ENCODE measurements at regions not wholly inside any gene's neighbourhood (a gene's known extent, or its start where the extent isn't known, plus 50 kb on each side); places are given as distances from the start of the nearest gene placed in this dataset.

DNA sequence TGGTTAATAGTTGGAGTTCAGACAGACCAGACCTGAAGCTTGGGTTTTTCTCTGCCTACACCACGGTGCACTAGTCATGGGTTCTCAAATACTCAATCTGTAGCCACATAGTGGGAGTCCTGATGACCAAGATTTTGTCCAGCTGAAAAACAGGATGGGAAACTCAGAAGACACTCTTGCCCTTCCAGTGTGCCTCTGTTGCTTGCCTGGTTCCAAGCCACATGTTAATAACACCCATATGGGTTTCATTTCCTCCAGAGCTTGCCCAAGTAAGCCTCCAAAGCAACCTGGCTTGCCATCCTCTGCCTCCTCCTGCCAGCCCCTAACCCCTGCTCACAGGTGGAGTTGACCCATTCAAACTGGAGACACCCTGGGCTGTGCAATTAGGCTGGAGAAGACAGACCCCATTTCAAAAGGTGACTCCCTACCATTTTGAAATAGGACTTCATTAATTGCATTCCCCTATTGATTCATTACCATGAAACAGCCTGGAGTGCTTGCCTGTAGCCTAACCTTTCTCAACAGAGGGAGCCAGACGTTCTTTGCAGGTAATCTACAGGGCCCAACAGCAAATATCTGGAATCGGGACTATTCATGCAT is 108.0 kb upstream of the HABP2 start:
- no peak for DNase-seq

DNA sequence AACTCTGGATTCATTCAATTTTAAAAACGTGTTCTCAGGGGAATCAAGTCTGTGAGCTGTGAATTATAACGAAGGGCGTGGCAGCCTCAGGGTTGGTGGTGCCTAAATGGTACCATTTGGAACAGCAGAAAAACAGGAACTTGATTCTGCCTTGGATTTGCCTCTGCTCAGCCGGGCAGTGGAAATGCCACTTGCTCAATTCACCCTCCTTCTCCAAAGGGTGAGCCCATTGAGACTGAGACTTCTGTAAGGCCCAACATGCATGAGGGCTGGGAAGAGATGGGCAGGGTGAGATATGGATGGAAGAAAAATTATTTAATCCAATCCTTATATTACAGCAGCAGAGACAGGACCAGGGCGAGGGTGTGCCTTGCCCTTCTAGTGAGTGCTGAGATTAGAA is 107.1 kb upstream of the HABP2 start:
- DNase-seq, result no peak

DNA sequence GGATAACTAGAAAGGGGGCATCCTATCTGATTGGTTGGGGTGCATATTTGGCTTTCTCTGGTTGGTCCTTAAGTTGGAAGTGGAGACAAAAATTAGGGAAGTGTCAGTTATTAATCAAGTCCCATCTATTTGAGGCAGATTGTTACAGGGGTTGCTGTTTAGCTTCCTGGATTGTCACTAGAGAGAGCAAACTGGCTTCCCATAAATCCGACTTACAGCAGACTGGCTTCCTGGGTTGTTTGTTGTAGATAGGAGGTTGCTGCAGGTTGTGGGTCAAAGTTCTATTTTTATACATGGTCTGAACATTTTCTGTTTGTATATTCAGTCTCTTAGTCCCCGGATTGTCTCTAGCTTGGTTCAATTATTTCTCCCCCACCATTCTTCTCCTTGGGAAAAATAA is 106.1 kb upstream of the HABP2 start:
- DNase-seq, result no peak

DNA sequence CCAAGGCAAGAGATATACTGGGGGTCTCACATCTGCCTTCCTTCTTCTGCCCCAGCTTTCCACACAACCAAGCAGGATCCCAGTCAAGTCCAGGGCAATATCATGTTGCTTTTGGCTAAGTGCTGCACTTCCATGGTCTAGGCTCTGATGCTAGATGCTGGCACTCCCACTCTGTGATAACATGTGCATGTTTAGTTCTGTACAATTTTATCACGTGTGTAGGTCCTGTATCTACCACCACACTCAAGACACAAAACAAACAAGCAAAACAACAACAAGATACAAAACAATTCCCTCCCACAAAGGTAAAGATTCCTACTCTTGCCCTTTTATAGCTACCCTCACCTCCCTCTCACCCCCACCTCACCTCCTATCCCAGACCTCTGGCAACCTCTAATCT is 105.6 kb upstream of the HABP2 start:
- no peak for DNase-seq

DNA sequence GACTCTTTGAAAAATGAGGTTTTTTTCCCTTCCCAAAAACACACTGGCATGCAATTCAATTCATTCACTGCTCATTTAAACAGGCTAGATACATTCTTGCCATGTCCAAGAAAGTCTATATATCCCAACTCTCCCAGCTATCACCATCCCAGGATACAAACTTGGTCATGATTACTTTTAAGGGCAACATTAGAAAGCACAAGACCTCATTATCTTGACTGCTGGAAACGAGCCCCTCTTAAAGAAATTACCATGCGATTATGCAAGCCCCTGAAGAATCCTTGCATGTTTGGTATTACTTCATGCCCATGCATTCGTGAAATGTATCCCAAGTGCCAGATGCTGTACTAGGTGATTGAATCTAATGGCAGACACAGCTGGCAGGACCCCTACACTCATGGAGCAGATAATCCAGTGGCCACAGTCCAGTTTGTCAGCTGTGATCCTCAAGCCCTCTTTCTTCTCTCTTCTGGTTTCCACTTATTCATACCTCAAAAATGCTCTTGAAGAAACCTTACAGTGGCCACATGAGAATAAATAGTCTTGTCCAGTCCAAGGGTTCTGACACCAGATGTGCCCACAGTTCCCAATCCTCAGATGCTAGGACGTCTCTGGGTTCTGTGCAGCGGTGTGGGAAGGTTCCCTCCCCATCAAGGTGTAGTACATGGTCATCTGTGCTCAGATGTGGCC is 103.7 kb upstream of the HABP2 start:
- DNase-seq, result no peak

DNA sequence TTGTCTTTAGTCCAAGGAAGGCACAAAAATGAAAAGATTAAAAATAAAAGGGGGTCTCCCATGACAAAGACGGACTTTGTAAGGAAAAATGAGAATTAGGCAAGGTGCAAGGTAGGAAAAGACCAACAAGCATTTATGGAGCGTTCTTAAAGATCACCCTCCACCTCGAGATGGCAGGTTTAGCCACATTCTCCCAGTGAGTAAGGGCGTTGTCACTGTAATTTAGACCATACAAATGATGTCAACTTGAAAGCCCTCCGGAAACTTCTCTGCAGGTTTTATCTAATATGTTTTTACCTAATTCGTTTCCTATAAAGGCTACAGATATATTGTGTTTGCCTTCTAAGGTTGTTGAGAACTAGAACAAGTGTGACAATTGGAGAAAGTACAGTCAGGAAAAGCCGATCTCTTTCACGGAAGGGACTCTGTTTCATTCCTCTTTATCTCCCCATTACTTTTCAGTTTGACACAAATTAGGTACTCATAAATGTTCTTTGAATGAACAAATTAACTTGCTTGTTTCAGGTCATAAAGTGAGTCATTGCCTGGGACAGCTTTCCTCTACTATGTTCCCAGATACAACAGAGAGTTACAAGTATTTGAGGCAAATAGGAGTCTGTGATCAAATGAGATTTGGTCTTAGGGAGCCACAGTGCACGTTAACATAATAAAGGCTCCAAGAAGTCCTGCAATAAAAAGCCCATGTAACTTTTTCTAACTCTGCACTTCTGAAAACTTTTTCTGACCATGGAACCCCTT is 102.6 kb upstream of the HABP2 start:
- no peak for DNase-seq

DNA sequence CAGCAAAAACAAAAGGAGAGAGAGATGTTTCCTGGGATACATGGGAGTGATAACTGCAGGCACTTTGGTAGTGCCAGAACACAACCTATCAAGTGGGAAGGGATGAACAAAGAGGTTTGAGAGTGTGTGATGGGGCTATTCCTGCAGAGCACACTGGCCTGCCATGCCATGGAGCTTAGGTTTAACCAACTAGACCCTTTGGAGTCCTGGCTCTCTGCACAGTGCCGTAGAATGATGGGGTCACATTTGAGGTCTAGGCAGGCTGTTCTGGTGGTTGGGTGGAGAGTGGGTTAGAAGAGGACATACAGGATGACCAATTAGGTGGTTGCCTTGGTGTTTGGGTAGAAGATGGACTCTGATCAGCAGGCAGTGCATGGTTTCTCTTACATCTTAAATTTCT is 101.9 kb upstream of the HABP2 start:
- DNase-seq, result no peak

DNA sequence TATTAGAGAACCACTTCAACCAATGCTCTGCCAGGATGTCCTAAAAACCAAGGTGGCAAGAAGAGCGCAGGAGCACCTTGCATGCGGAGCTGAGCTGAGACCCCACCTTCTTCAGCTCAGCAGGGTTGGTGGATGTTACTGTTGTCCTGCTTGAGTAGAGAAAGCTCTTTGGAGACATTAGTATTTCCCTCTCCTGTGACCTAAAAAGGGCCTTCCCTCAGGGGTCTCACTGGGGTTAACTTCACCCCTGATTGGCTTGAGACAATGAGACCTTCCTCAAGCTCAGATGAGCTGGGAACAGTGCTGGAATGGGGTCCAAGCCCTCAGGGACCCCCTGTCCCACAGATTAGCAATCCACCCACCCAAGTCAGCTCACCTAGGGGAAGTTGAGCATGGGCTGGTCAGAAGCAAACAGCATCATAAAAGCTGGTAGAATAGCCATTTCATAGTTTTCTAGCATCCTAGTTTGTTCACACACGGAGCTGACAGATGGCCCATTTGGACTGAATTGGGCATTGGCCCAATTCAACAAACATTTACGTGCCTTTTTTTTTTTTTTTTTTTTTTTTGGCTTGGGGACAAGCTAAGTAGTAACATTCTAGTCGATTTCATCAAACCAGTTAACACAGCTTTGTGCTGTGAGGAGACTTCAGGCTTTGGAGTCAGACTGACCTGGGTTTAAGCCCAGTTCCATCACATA is 100.6 kb upstream of the HABP2 start:
- no peak for DNase-seq

DNA sequence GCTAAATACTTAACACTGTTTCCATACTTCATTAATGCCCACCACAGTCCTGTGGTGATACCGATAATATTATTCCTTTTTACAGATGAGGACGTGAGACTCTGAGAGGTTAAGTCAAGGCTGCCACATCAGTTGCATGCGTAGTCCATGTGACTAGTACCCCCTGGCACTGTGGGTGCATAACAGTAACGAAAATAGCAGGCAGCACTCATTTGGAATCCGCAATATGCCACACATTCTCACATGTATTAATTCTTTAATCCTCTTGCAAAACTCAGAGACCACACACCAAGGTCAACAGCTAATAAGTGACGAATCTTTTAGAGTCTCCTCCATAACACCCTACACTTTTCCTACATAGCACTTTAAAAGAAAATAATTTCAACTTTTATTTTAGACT is 99.5 kb upstream of the HABP2 start:
- DNase-seq, result no peak

DNA sequence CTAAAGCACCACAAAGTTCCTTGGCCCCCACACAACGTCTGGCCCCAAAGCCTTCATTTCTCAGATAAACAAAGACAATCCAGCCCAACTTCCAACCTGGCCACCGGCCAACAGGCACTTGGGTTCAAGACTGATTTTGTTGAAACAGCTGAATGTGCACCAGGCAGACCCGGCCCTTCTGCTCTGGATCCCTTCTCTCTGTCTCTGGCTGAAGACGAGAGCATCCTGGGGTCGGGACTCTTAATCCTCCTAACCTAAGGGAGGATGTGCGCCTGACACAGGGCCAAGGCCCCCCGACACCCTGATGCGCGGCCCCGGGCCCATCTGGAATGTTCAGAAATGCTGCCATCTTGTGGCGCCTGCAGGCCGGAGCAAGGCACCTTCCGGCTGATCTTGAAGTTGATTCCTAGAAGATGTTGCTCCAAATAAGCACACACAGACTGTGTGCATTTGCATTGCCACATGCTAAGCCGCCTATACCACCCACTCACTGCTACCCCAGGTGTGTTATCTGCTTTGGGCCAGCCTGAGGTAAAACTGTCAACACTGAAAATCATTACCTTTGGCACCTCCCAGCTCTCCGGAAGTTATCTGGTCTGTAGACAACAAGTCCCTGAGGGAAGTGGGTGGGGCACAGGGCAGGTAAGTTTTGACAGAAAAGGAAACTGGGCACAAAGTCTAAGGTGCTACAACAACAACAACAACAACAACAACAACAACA is 98.4 kb upstream of the HABP2 start:
- DNase-seq, result peak; percentile 16

DNA sequence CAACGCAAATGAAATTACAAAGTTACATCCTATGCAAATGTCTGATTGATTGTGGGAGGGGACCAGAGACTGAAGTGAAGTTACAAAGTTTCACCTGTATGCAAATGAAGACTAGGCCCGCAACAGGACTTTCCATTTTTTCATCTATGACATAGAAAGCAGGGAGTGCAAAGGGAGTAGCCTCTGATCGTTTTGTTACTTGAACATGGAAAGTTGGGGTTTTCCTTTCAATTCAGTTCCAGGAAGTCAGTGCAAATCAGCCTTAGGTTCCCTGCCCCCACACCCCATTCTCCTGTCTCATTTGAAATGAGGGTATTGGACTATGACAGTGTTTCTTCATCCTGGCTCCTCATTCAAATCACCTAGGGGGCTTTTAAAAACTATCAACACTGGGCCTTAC is 96.9 kb upstream of the HABP2 start:
- no peak for DNase-seq

DNA sequence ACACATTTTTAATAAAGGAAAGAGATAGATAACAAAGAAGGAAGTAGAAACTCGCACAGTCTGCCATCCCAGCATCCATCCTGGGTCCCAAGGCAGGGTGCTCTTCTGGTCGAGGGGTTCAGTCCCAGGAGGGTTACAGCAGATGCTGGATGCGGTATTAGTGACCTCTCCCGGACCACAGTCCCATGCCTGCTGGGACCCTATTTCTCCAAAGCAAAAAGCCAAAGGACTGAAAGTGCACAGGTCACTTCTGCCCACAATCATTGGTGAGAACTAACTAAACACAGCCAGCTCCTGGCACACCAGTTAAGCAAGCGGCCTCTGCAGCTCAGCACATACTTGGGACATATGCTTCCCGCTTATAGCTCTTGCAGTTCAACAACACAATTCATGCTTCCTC is 96.1 kb upstream of the HABP2 start:
- no peak for DNase-seq

DNA sequence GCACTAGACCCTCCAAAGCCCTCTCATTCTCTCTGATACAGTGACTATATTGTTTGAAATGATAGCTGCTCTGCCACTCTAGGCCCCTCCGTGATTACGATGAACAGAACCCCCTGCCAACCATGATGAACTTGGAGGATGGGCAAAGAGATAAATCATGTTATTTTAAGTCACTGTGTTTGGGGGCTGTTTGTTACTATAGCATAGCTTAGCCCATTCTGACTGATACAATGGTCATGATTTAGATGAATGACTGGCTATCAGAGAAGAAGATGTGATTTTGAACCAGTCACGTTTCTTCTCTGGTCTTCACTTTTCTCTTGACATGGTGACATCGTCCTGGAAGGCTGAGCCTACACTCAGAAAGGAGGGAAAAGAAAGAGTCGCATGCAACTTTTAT is 95.4 kb upstream of the HABP2 start:
- DNase-seq, result no peak

DNA sequence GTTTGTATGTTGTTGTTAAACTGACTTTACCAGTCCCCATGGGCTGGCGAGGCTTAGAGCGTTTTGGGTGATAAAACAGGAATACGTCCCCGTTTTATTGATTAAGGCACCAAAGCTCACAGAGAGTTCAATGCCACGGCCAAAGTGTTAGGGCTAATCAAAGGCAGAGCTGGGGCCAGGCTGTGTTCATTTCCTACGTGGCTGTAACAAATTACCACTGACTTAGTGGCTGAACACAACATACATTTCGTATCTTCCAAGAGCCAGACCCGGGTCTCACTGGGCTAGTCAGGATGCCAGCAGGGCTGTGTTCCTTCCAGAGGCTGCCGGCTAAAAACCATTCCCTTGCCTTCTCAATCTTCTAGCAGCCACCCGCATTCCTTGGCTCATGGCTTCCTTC is 94.4 kb upstream of the HABP2 start:
- no peak for DNase-seq

DNA sequence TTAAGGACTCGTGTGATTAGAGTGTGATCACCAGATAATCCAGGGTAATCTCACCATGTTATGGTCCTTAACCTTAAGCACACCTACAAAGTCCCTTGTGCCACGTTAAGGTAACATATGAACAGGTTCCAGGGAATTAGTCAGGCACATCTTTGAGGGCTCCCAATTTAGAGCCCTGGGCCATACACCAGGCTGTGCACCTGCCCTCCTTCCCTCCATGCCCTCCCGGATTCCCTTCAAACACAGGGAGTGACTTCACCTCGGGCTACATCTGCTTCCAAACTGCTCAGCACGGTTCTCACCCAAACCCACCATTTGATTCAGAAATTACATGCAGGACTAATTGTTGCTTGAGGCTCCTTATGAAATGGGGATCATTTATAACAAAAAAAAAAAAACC is 93.9 kb upstream of the HABP2 start:
- no peak for DNase-seq

DNA sequence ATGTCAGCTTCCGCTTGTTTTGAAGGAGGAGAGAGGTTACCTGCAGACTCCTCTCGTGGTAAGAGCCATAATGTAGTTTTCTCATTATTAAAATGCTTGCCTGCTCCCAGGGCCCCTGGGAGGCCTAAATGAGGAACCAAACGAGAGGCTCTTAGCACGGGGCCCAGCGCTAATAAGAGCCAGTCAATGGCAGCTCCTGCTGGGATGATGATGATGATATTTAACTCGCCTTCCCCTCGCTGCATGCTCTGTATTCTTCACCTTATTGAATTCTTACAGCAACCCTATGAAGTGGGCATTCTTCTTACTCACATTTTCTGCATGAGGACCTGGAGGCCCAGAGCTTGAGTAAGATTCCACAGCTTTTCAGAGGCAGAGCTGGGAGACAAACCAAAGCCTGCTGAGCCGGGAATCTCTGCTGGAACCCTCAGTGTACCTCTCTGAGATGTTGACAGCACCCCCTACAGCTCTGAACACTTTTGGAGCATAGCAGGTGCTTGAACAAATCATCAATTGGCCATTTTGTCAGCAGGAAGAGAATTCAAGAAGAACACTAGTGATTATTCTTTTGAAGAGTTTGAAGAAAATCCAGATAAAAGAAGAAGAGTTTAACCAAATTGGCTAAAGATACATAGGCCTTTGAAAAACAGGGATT is 93.1 kb upstream of the HABP2 start:
- DNase-seq, result no peak

DNA sequence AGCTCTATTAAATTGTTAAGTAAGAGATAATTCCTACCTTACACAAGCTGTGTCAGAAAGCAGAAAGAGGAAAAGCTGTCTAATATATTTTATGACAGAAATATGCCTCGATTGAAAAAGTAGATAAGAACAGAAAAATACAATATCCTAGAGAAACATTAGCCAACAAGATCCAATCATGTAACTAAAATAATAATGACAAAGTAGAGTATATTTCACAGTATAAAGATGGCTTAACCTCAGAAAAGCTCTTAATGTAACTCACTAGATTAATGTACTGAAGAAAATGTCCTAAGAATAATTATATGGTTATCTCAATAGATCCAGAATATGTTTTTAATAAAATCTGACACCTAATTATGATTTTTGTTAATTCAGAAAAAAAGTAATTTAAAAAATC is 89.8 kb upstream of the HABP2 start:
- no peak for DNase-seq

DNA sequence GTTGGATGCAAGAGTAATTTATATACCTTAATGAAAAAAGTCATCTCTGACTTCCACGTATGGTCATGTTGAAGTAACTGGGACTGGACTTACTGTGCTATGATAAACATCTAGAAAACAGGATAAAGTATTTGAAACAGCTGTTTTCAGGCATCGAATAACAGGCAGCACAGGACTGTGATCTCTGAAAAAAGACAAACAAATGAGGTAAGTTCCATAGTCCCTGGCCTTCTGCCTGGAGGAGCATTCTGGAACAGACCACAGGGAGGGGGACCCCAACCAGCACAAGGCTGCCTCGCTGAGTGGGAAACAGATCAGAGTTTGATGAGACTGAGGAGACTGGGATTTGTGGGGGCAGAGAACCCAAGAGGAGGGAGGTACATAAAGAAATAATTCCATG is 89.1 kb upstream of the HABP2 start:
- DNase-seq, result peak; percentile 37

DNA sequence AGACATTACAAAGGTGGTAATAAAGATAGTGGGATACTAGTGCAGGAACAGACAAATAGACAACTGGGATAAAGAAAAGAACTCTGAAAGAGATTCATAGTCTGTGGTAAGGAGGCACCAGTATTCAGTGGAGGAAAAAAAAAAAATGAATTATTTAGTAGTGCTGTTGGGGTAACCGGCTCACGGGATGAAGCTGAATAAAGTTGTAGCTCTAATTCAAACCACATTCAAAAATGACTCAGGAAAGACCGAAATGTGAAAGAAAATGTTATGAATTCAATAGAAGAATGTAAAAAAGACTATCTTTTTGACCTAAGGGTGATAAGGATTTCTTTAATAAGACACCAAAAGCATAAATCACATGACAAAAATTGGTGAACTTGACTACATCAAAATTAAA is 83.1 kb upstream of the HABP2 start:
- no peak for DNase-seq

DNA sequence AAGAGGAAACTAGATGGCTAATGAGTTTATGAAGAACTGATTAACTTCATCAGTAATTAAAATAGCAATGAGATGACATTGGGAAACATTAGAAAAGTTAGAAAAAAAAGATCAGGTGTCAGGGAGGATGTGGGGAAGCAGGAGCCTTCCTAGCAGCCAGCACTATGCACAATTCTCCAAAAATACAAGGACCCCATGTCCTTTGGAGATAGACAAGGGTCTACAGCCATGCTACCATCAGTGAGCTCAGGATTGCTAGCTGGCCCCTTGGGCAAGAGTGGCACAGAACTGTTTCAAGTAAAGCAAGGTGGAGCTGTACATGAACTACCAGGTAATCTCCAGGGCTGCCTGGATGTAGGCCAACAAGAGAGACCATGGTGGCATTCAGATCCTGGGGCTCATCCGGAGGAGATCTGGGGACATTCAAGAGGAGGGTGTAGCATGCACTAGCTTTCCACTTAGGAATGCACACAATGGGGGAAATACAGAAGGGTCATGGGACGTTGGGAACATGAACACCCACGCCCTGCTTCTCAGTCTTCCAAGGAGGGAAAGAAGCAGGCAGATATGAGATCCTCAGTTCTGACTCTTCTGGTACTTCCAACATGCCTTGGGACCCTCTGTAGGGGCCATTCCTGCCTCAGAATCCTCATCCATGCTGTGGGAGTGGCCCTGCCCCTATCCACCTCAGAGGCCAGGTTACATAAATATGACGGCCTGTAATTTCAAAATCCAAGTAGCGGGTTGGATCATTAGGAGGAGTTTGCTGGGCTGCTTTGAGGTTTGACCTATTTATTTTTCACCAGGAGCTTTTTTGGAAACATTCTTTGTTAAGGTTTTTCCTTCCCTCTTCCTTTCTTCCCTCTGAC is 82.2 kb upstream of the HABP2 start:
- no peak for DNase-seq

Measured in fibroblast of skin of back (primary cell).